T47D (cell line): ENCODE measurements at regions not wholly inside any gene's neighbourhood (a gene's known extent, or its start where the extent isn't known, plus 50 kb on each side); places are given as distances from the start of the nearest gene placed in this dataset.

Source experiments
- DNase-seq, 2 experiments: peaks; one replicate each; pipeline versions ENCODE4 v3.0.0 to v3.0.0-alpha.2; 2011 to 2012; ENCODE audit warnings: low read depth in 1 of 2, low spot score in 1 of 2
- JUND ChIP-seq: IDR thresholded peaks from 2 replicates; pipeline ENCODE4 v1.6.1; 2012; ENCODE audit warnings: low read depth
- in situ Hi-C: cut with HindIII; loops from 2 replicates; pipeline ENCODE4 v1.10.0; 2016; ENCODE audit warnings: low sequenced_read_pairs, low pct_unique_long_range_greater_than_20kb

GRCh38 chr10:108404155-108404554 is 1239.6 kb upstream of the SORCS1 start:
- in situ Hi-C loops: no loop called here
- no peak for DNase-seq
- no peak for TF ChIP-seq JUND

DNA sequence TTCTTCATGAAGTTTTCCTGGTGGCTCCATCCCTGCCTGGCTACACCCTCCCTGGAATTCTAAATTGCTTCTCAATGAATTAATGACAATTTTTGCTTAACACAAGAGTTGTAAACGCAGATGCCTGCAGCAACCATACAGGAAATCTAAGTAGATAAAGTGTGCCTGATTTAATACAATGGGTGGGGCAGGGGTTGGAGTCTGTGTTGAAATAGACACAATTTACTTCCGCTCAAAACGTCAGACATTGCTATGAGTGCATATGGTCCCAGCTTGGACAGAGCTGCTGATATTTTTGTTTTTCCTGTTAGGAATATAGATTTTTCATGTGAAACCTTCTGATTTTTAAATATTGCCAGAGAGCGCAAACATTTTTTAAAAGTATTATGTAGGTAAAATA is 1235.0 kb upstream of the SORCS1 start:
- no peak for DNase-seq
- in situ Hi-C loops: no loop called here
- no peak for TF ChIP-seq JUND

DNA sequence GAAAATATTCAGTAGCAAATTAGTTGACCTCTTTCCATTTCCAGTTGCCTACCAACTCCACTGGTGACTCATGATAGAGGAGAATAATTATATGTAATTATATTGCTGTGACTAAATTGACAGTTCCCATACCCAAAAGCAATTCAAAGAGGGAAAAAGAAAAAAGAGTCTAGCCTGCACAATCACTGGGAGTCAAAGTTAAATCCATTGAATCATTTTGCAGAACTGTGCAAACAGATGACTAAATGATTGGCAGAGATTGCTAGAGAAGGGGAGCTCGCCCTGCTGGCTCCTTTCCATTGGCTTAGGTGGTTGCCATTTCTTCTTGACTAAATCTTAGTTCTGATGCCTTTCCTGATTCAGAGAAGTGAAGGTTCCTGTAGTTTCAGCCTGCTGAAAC is 1228.6 kb upstream of the SORCS1 start:
- no peak for TF ChIP-seq JUND
- DNase-seq: no peak
- in situ Hi-C loops: no loop called here

- in situ Hi-C loops: no loop called here
- DNase-seq: no peak
- no peak for TF ChIP-seq JUND
Measured at GRCh38 chr10:108392286-108392685, 1227.8 kb upstream of the SORCS1 start.

GRCh38 chr10:108388706-108389105 is 1224.2 kb upstream of the SORCS1 start:
- TF ChIP-seq JUND: no peak
- no peak for DNase-seq
- in situ Hi-C loops: no loop called here

DNA sequence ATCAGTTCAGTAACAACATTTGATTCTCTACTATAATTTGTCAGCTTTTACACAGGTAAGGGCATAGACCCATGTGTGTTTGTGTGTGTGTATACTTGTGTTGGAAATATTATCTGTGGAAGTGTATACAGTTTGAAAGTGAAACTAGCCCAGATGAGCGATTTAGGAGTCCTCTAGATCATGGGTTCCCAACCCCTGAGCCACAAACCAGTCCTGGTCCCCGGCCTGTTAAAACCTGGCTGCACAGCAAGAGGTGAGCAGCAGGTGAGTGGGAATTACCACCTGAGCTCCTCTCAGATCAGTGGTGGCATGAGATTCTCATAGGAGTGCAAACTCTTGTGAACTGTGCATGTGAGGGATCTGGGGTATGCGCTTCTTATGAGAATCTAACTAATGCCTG is 1221.5 kb upstream of the SORCS1 start:
- in situ Hi-C loops: no loop called here
- no peak for DNase-seq
- TF ChIP-seq JUND: no peak

- no peak for DNase-seq
- TF ChIP-seq JUND: no peak
- in situ Hi-C loops: no loop called here
Measured at GRCh38 chr10:108384378-108384777, 1219.9 kb upstream of the SORCS1 start.

- in situ Hi-C loops: no loop called here
- no peak for TF ChIP-seq JUND
- DNase-seq: no peak
Measured at GRCh38 chr10:108378779-108379178, 1214.3 kb upstream of the SORCS1 start.

DNA sequence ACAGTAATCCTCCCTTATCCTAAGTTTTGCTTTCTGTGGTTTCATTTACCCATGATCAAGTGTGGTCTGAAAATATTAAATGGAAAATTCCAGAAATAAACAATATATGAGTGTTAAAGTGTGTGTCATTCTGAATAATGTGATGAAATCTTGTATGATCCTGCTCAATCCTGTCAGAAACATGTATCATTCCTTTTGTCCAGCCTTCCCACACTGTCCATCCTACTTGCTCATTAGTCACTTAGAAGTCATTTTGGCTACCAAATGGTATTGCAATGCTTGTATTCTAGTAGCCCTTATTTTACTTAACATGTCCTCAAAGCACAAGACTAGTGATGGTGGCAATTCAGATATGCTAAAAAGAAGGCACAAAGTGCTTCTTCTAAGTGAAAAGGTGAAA is 1211.2 kb upstream of the SORCS1 start:
- TF ChIP-seq JUND: no peak
- in situ Hi-C loops: no loop called here
- DNase-seq: no peak

GRCh38 chr10:108374991-108375390 is 1210.5 kb upstream of the SORCS1 start:
- in situ Hi-C loops: no loop called here
- no peak for TF ChIP-seq JUND
- no peak for DNase-seq

GRCh38 chr10:108365541-108365940 is 1201.0 kb upstream of the SORCS1 start:
- TF ChIP-seq JUND: no peak
- DNase-seq: no peak
- in situ Hi-C loops: no loop called here

DNA sequence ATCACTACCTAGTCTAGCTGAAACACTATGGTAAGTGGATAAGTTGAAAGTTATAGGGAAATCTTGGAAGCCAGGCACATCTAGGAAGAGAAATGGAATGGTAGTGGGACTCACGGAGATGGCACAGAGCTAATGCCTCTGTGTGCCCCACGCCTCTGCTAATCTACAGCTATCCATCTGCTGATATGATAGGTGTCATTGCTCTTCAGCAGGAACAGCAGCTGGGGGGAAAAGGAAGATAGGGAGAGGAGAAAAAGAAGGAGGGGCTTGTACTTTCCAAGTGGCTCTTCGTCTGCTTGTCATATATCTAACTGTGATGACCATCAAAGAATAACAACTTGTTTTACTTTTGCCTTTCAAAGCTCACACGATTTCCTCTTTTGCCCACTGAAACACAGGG is 1199.1 kb upstream of the SORCS1 start:
- no peak for DNase-seq
- in situ Hi-C loops: no loop called here
- no peak for TF ChIP-seq JUND

DNA sequence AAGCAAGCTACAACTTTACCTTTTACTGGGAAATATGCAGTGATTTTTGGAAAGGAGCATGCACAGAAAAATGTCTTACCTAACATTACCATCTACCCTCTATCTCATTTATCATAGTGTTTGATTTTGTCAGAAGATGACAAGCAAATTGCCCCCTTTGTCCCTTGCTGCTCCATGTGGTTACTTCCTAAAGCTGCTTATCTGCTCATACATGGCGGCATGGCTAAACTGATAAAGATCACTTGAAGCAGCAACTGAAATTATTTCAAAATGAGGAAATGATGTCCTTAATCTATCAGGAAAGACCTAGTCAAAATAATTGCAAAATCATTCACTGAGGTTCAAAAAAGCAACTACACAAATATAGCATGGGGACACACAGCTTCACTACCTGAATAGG is 1198.5 kb upstream of the SORCS1 start:
- no peak for TF ChIP-seq JUND
- no peak for DNase-seq
- in situ Hi-C loops: no loop called here

DNA sequence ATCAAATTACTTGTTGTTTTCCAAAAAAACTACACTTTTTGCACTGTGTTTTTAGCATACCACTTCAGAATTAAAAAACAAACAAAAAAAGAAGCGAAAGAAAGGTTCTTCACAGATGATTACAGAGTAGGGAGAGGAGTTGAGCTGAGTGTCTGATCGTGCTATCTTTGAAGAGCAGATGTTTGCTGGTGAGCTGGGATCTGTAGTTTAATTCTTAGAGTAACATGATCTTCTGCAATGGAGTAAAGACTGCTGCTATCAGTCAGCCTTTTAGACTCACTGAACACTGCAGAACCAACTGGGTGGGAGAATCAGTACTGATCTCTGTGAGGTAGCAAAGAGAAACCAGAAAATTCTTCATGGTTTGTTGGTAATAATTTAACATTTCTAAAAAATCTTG is 1197.8 kb upstream of the SORCS1 start:
- DNase-seq: no peak
- in situ Hi-C loops: no loop called here
- no peak for TF ChIP-seq JUND

GRCh38 chr10:108360187-108360586 is 1195.7 kb upstream of the SORCS1 start:
- no peak for DNase-seq
- no peak for TF ChIP-seq JUND
- in situ Hi-C loops: no loop called here
